ENCODE measurements at regions not wholly inside any gene's neighbourhood (a gene's known extent, or its start where the extent isn't known, plus 50 kb on each side); places are given as distances from the start of the nearest gene placed in this dataset.

DNA sequence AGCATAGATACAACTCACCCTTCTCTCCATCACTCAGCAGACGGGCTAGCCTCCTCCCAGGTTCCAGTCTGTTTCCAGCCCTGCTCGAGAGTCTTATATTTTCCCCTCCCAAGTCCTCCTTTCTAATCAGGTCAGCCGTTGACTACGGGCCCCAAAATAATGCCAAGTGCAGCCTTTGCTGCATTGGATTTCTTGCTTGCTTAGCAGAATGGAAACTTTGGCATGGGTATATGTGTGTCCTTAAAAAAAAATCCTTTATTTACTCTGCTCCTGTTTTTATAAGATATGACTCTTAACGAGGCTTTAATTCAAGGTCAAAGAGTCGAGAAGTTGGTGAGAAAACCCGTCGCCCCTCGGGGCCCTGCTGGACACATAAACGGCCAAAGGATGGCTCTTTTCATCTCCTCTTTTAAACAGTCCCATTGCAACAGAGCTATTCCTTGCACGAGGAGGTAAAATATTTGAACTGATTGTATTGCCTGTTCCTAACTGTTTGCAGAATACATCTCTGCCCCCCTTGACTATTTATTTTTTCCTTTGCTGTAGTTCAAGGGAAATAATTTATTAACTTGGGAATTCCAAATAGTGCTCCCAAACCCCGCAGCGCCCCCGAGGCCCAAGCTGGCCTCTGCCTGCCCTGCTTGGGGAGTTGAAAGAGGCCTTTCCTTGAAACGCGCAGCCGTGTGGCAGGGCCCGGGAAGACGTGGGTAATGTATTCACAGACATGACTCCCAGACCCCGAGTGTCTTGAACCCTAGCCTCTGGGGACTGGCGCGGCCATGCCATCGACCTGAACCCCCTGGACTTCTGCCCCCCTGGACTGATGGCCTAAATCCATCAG lies 156.5 kb upstream of the MYL2 start:
- H3K36me3 ChIP-seq (ENCODE audit: control insufficient read depth, insufficient read depth, low read length): no peaks in the 10 kb centered on the region
- H3K27me3 ChIP-seq (replicated peaks; ENCODE audit: control insufficient read depth, insufficient read depth, low read length): peaks cover 1% of the 10 kb centered on the region
- TF ChIP-seq, protein P1, sequence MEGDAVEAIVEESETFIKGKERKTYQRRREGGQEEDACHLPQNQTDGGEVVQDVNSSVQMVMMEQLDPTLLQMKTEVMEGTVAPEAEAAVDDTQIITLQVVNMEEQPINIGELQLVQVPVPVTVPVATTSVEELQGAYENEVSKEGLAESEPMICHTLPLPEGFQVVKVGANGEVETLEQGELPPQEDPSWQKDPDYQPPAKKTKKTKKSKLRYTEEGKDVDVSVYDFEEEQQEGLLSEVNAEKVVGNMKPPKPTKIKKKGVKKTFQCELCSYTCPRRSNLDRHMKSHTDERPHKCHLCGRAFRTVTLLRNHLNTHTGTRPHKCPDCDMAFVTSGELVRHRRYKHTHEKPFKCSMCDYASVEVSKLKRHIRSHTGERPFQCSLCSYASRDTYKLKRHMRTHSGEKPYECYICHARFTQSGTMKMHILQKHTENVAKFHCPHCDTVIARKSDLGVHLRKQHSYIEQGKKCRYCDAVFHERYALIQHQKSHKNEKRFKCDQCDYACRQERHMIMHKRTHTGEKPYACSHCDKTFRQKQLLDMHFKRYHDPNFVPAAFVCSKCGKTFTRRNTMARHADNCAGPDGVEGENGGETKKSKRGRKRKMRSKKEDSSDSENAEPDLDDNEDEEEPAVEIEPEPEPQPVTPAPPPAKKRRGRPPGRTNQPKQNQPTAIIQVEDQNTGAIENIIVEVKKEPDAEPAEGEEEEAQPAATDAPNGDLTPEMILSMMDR (IDR thresholded peaks at IDR 0.05; ENCODE audit: insufficient read depth, low read length, poor library complexity, severe bottlenecking): no peak
- DNase-seq (ENCODE audit: extremely low read depth, insufficient read length): no peak
- H3K4me3 ChIP-seq (replicated peaks; ENCODE audit: low read depth, low read length): no peak overlapping the region

DNA sequence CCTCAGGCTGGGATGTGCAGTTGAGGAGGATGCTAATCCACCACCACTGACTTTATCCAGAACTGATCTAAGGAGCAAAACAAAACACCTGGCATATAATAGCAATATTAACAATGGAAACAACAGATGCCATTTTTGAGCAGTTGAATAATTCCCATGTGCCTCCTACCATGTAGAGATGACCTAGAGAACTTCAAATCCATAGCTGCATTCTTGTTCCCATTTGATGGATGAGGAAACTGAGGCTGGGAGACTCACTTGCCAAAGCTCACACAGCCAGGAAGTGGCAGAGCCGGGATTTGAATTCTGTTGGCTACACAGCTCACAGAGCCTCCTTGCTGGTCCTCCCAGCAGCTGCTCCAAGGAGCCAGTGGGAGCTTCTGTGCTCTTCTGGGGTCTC lies 155.8 kb upstream of the MYL2 start:
- no peak overlapping the region for H3K4me3 ChIP-seq (replicated peaks; ENCODE audit: low read depth, low read length)
- DNase-seq (ENCODE audit: extremely low read depth, insufficient read length): no peak
- H3K36me3 ChIP-seq (ENCODE audit: control insufficient read depth, insufficient read depth, low read length): no peaks in the 10 kb centered on the region
- TF ChIP-seq, protein P1 (IDR thresholded peaks at IDR 0.05; ENCODE audit: insufficient read depth, low read length, poor library complexity, severe bottlenecking): no peak
- peaks cover 1% of the 10 kb centered on the region for H3K27me3 ChIP-seq (replicated peaks; ENCODE audit: control insufficient read depth, insufficient read depth, low read length)

DNA sequence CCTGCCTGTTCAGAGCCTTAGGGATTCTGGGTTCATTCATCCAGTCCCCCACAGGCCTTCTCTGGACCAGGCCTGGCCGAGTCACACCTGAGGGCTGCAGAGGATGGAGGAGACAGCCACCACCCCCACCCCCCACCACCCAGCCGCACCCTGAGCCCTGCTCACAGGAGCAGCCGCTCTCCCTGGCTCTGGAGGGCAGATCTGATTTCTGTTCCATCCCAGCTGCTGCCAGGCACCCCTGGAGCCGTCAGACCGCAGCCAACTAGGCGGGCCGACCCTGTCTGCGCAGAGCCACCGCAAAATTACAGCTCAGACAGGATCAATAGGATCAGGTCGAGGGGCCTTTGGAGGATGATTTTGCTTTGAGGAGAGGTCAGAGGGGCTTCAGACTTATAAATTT lies 154.6 kb upstream of the MYL2 start:
- DNase-seq (ENCODE audit: extremely low read depth, insufficient read length): no peak
- Histone ChIP-seq H3K4me3 (replicated peaks; ENCODE audit: low read depth, low read length) (no peak overlapping the region), H3K36me3 (ENCODE audit: control insufficient read depth, insufficient read depth, low read length) (no peaks in the 10 kb centered on the region), H3K27me3 (replicated peaks; ENCODE audit: control insufficient read depth, insufficient read depth, low read length) (peaks cover 1% of the 10 kb centered on the region)
- TF ChIP-seq, protein P1 (IDR thresholded peaks at IDR 0.05; ENCODE audit: insufficient read depth, low read length, poor library complexity, severe bottlenecking): no peak

DNA sequence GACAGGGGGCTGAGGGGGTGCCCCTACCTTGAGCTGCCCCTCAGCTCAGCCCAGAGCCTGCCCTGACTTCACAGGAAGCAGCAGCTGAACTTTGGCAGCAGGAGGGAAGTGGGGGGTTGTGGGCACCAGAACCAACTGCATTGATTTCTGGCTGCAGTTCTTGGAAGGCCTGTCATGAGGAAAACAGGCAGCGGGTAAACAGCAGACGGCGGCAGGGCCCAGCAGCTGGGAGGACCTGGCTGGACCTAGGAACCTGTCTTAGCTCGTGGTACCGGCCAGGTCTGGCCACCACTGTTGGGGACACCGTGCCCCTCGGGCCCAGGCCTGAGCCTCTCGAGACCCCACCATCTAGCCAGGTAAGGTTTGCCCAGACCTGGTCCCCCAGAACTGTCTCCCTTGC lies 154.2 kb upstream of the MYL2 start:
- no peak for DNase-seq (ENCODE audit: extremely low read depth, insufficient read length)
- TF ChIP-seq, protein P1 (IDR thresholded peaks at IDR 0.05; ENCODE audit: insufficient read depth, low read length, poor library complexity, severe bottlenecking): no peak
- no peaks in the 10 kb centered on the region for H3K36me3 ChIP-seq (ENCODE audit: control insufficient read depth, insufficient read depth, low read length)
- H3K4me3 ChIP-seq (replicated peaks; ENCODE audit: low read depth, low read length): no peak overlapping the region
- peaks cover 1% of the 10 kb centered on the region for H3K27me3 ChIP-seq (replicated peaks; ENCODE audit: control insufficient read depth, insufficient read depth, low read length)

DNA sequence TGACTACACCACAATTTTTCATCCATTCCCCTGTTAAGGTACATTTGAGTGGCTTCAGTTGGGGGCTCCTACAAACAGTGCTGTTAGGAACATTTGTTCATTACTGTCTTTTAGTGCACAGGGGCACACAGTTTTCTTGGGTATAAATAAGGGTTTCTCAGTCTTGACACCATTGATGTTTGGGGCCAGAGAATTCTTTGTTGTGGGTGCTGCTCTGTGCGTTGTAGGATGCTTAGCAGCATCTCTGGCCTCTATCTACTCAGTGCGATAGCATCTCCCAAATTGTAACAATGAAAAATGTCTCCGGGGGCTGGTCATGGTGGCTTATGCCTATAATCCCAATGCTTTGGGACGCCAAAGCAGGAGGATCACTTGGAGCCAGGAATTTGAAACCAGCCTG lies 153.0 kb upstream of the MYL2 start:
- TF ChIP-seq, protein P1 (IDR thresholded peaks at IDR 0.05; ENCODE audit: insufficient read depth, low read length, poor library complexity, severe bottlenecking): no peak

More for the DNA sequence above, 153.0 kb upstream of the MYL2 start:
- Histone ChIP-seq H3K27me3 (replicated peaks; ENCODE audit: control insufficient read depth, insufficient read depth, low read length) (peaks cover 1% of the 10 kb centered on the region), H3K36me3 (ENCODE audit: control insufficient read depth, insufficient read depth, low read length) (no peaks in the 10 kb centered on the region), H3K4me3 (replicated peaks; ENCODE audit: low read depth, low read length) (no peak overlapping the region)
- DNase-seq (ENCODE audit: extremely low read depth, insufficient read length): no peak

Measured in GM06990 (cell line).